ENCODE measurements at regions not wholly inside any gene's neighbourhood (a gene's known extent, or its start where the extent isn't known, plus 50 kb on each side); places are given as distances from the start of the nearest gene placed in this dataset.

- no peak for DNase-seq
Measured at GRCh38 chr17:54844233-54844632, 56.4 kb upstream of the TOM1L1 start.

GRCh38 chr17:54848368-54848987 is 52.2 kb upstream of the TOM1L1 start:
- no peak for DNase-seq

- no peak for DNase-seq
Measured at GRCh38 chr17:54849660-54850059, 51.0 kb upstream of the TOM1L1 start.

Data from NCI-H187 (cell line).